DOHH2 (cell line): ENCODE measurements at regions not wholly inside any gene's neighbourhood (a gene's known extent, or its start where the extent isn't known, plus 50 kb on each side); places are given as distances from the start of the nearest gene placed in this dataset.

Experiments
- H3F3A ChIP-seq: fragments of 200-600 bp; sonication (generic), shearing (Covaris generic); 2 replicates; pipeline ENCODE4 v1.6.0; 2016; ENCODE audit warnings: antibody characterized with exemption, mild to moderate bottlenecking; ENCODE audit not compliant: control insufficient read depth, insufficient read depth
- H3K27ac ChIP-seq: fragments of 200-600 bp; sonication (generic); 2 replicates; pipeline ENCODE4 v1.5.1; 2014; ENCODE audit warnings: low read depth, mild to moderate bottlenecking, low read length, moderate library complexity
- H3K27me3 ChIP-seq: fragments of 200-600 bp; sonication (generic); 2 replicates; pipeline ENCODE4 v1.6.1; 2014; ENCODE audit warnings: mild to moderate bottlenecking, low read length, mixed read lengths; ENCODE audit not compliant: control insufficient read depth
- H3K36me3 ChIP-seq: fragments of 200-600 bp; sonication (generic); 2 replicates; pipeline ENCODE4 v1.6.1; 2014; ENCODE audit warnings: mild to moderate bottlenecking, low read length, moderate library complexity, mixed read lengths; ENCODE audit not compliant: control insufficient read depth
- H3K4me1 ChIP-seq: fragments of 200-600 bp; sonication (generic); 2 replicates; pipeline ENCODE4 v1.6.1; 2014; ENCODE audit warnings: mild to moderate bottlenecking, low read length, mixed read lengths; ENCODE audit not compliant: control insufficient read depth
- H3K4me2 ChIP-seq: fragments of 200-600 bp; sonication (generic); 2 replicates; pipeline ENCODE4 v1.6.0; 2014; ENCODE audit warnings: mild to moderate bottlenecking, low read length, moderate library complexity
- H3K4me3 ChIP-seq: fragments of 200-600 bp; sonication (generic); 2 replicates; pipeline ENCODE4 v1.5.1; 2014; ENCODE audit warnings: mild to moderate bottlenecking, low read length, mixed read lengths
- H3K79me2 ChIP-seq: fragments of 200-600 bp; sonication (generic); 2 replicates; pipeline ENCODE4 v1.6.1; 2014; ENCODE audit warnings: mild to moderate bottlenecking, low read length, mixed read lengths; ENCODE audit not compliant: control insufficient read depth
- H3K9me2 ChIP-seq: fragments of 200-600 bp; sonication (generic); replicated peaks from 2 replicates; pipeline ENCODE4 v1.6.1; 2014; ENCODE audit warnings: mild to moderate bottlenecking, low read length, mixed read lengths; ENCODE audit not compliant: control insufficient read depth
- H3K9me3 ChIP-seq: fragments of 200-600 bp; sonication (generic); 2 replicates; pipeline ENCODE4 v1.6.1; 2014; ENCODE audit warnings: antibody characterized with exemption, low read length, mixed read lengths; ENCODE audit not compliant: control insufficient read depth, insufficient read depth
- H4K20me1 ChIP-seq: fragments of 200-600 bp; sonication (generic); 2 replicates; pipeline ENCODE4 v1.6.0; 2014; ENCODE audit warnings: low read depth, mild to moderate bottlenecking, antibody characterized with exemption, low read length, moderate library complexity; ENCODE audit not compliant: control insufficient read depth, insufficient read depth
- CTCF ChIP-seq: fragments of 200-600 bp; sonication (generic); IDR thresholded peaks from one replicate; pipeline ENCODE4 v1.5.1; 2014; ENCODE audit warnings: antibody characterized with exemption, mild to moderate bottlenecking, low read depth, low read length; ENCODE audit not compliant: poor library complexity, severe bottlenecking
- EZH2phosphoT487 ChIP-seq: fragments of 200-600 bp; sonication (generic); IDR thresholded peaks from 2 replicates; pipeline ENCODE4 v1.6.1; 2017; ENCODE audit warnings: borderline replicate concordance, mild to moderate bottlenecking, antibody characterized with exemption, low read length, moderate library complexity, mixed read lengths

- Histone ChIP-seq H3K27ac (no peak overlapping the region), H3K27me3 (no peaks in the 10 kb centered on the region)
- TF ChIP-seq CTCF = no peak
- no peak for TF ChIP-seq EZH2phosphoT487
These were observed 252.2 kb downstream of the PLPP3 start for GRCh38 chr1:56327195-56327594.

GRCh38 chr1:56326056-56326455, 253.3 kb downstream of the PLPP3 start:
- Histone ChIP-seq H3F3A (no peaks in the 10 kb centered on the region), H3K9me2 (no peaks in the 10 kb centered on the region), H3K27ac (no peak overlapping the region), H3K27me3 (no peaks in the 10 kb centered on the region), H3K4me1 (no peaks in the 10 kb centered on the region), H3K4me3 (no peak overlapping the region), H3K4me2 (no peak overlapping the region), H3K36me3 (no peaks in the 10 kb centered on the region), H3K9me3 (no peaks in the 10 kb centered on the region), H4K20me1 (no peaks in the 10 kb centered on the region), H3K79me2 (no peaks in the 10 kb centered on the region)
- no peak for TF ChIP-seq EZH2phosphoT487
- no peak for TF ChIP-seq CTCF

More at GRCh38 chr1:56327195-56327594, 252.2 kb downstream of the PLPP3 start:
- H3K9me3 ChIP-seq = no peaks in the 10 kb centered on the region
- H3K36me3 ChIP-seq = no peaks in the 10 kb centered on the region
- no peaks in the 10 kb centered on the region for H4K20me1 ChIP-seq
- no peaks in the 10 kb centered on the region for H3K9me2 ChIP-seq
- H3K4me2 ChIP-seq = no peak overlapping the region
- no peaks in the 10 kb centered on the region for H3F3A ChIP-seq
- H3K4me3 ChIP-seq = no peak overlapping the region
- no peaks in the 10 kb centered on the region for H3K79me2 ChIP-seq
- H3K4me1 ChIP-seq = no peaks in the 10 kb centered on the region

DNA sequence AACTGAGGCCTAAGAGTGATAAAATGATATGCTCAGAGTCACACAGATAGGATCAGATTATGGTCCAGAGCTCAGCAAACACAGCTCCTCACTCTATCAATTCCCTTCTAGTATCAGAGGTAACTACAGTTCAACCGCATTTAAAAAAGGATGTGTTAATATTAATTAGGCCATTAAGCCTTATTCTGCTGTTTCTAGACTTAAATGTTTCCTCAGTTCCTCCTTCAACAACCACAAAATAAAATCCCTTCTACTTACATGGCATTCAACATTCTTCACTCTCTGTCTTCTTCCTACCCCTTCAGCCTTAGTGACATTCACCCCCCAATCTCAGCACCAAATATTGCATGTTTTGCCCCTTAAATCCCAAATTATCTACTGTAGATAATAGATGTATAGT, 254.9 kb downstream of the PLPP3 start:
- TF ChIP-seq CTCF (no peak), EZH2phosphoT487 (no peak)
- Histone ChIP-seq H3K79me2 (no peaks in the 10 kb centered on the region), H3K9me2 (no peaks in the 10 kb centered on the region), H3F3A (no peaks in the 10 kb centered on the region), H3K36me3 (no peaks in the 10 kb centered on the region), H3K27me3 (no peaks in the 10 kb centered on the region), H3K4me3 (no peak overlapping the region), H3K27ac (no peak overlapping the region), H4K20me1 (no peaks in the 10 kb centered on the region), H3K4me2 (no peak overlapping the region), H3K4me1 (no peaks in the 10 kb centered on the region), H3K9me3 (no peaks in the 10 kb centered on the region)

- Histone ChIP-seq H3K36me3 (no peaks in the 10 kb centered on the region), H3F3A (no peaks in the 10 kb centered on the region), H3K27ac (no peak overlapping the region), H3K9me3 (no peaks in the 10 kb centered on the region), H4K20me1 (no peaks in the 10 kb centered on the region), H3K4me3 (no peak overlapping the region), H3K9me2 (no peaks in the 10 kb centered on the region), H3K4me2 (no peak overlapping the region), H3K27me3 (no peaks in the 10 kb centered on the region), H3K4me1 (no peaks in the 10 kb centered on the region), H3K79me2 (no peaks in the 10 kb centered on the region)
- no peak for TF ChIP-seq EZH2phosphoT487
- no peak for TF ChIP-seq CTCF
These were observed 257.2 kb downstream of the PLPP3 start for GRCh38 chr1:56322211-56322610.
